ENCODE measurements at regions not wholly inside any gene's neighbourhood (a gene's known extent, or its start where the extent isn't known, plus 50 kb on each side); places are given as distances from the start of the nearest gene placed in this dataset.

GRCh38 chr2:5231287-5231686 lies 460.9 kb upstream of the SOX11 start:
- Histone ChIP-seq H3K4me3 (ENCODE audit: low read depth, low read length) (no peak overlapping the region), H3K36me3 (ENCODE audit: control insufficient read depth in 2 of 2, insufficient read depth in 1 of 2, low read length in 2 of 2) (no peaks in the 10 kb centered on the region), H3K4me1 (ENCODE audit: control insufficient read depth, insufficient read depth, low read length) (no peaks in the 10 kb centered on the region), H3K27ac (ENCODE audit: extremely low read depth, low read depth, low read length) (no peak overlapping the region), H3K9me3 (ENCODE audit: control insufficient read depth, insufficient read depth, low read depth, low read length) (no peaks in the 10 kb centered on the region)
- ChIA-PET POLR2A (no interaction called here), CTCF (interaction anchor here (0.7 kb wide), 1 partner anchor 25 kb away, joined by 3 read pairs; no protein-coding TSS in a partner anchor)
- TF ChIP-seq ZEB2 (tag by site-specific recombination; IDR thresholded peaks at IDR 0.05) (no peak), ZXDB (tag by site-specific recombination; IDR thresholded peaks at IDR 0.05) (no peak), MYNN (tag by site-specific recombination; IDR thresholded peaks at IDR 0.05; ENCODE audit: borderline replicate concordance) (no peak), ZSCAN30 (tag by site-specific recombination; IDR thresholded peaks at IDR 0.05) (no peak), ZNF302 (tag by site-specific recombination; IDR thresholded peaks at IDR 0.05; ENCODE audit: low read depth) (no peak)

GRCh38 chr2:5234563-5234962 lies 457.6 kb upstream of the SOX11 start:
- CTCF ChIA-PET: interaction anchor here (0.7 kb wide), 1 partner anchor 1417 kb away, joined by 3 read pairs; no protein-coding TSS in a partner anchor
- H3K4me1 ChIP-seq (ENCODE audit: control insufficient read depth, insufficient read depth, low read length): no peaks in the 10 kb centered on the region
- no peak overlapping the region for H3K4me3 ChIP-seq (ENCODE audit: low read depth, low read length)
- no peak overlapping the region for H3K27ac ChIP-seq (ENCODE audit: extremely low read depth, low read depth, low read length)
- POLR2A ChIA-PET: no interaction called here
- no peaks in the 10 kb centered on the region for H3K36me3 ChIP-seq (ENCODE audit: control insufficient read depth in 2 of 2, insufficient read depth in 1 of 2, low read length in 2 of 2)
- H3K9me3 ChIP-seq (ENCODE audit: control insufficient read depth, insufficient read depth, low read depth, low read length): no peaks in the 10 kb centered on the region
- TF ChIP-seq ZNF707 (tag by site-specific recombination; IDR thresholded peaks at IDR 0.05) (no peak), ZFP41 (tag by site-specific recombination; IDR thresholded peaks at IDR 0.05; ENCODE audit: borderline replicate concordance) (no peak)

- POLR2A ChIA-PET: no interaction called here
- Histone ChIP-seq H3K27ac (ENCODE audit: extremely low read depth, low read depth, low read length) (no peak overlapping the region), H3K4me1 (ENCODE audit: control insufficient read depth, insufficient read depth, low read length) (no peaks in the 10 kb centered on the region), H3K36me3 (ENCODE audit: control insufficient read depth in 2 of 2, insufficient read depth in 1 of 2, low read length in 2 of 2) (no peaks in the 10 kb centered on the region), H3K9me3 (ENCODE audit: control insufficient read depth, insufficient read depth, low read depth, low read length) (no peaks in the 10 kb centered on the region), H3K4me3 (ENCODE audit: low read depth, low read length) (no peak overlapping the region)
- CTCF ChIA-PET: interaction anchor here (0.7 kb wide), 2 partner anchors 483 to 688 kb away, joined by 3 read pairs; no protein-coding TSS in a partner anchor
- no peak for TF ChIP-seq ZFP37 (tag by site-specific recombination; IDR thresholded peaks at IDR 0.05)
- TF ChIP-seq YY2 (tag by site-specific recombination; IDR thresholded peaks at IDR 0.05): no peak
- TF ChIP-seq MZF1 (tag by site-specific recombination; IDR thresholded peaks at IDR 0.05; ENCODE audit: borderline replicate concordance): no peak
- no peak for TF ChIP-seq OSR2 (tag by site-specific recombination; IDR thresholded peaks at IDR 0.05)
- no peak for TF ChIP-seq ZNF449 (tag by site-specific recombination; IDR thresholded peaks at IDR 0.05)
- TF ChIP-seq ZNF548 (tag by site-specific recombination; IDR thresholded peaks at IDR 0.05): no peak
- TF ChIP-seq ZBTB1 (tag by site-specific recombination; IDR thresholded peaks at IDR 0.05): no peak
- no peak for TF ChIP-seq INSM2 (tag by site-specific recombination; IDR thresholded peaks at IDR 0.05)
- TF ChIP-seq ZNF624 (tag by site-specific recombination; IDR thresholded peaks at IDR 0.05): no peak
- no peak for TF ChIP-seq ELK4 (IDR thresholded peaks at IDR 0.05; ENCODE audit: borderline replicate concordance, low read depth, low read length)
- no peak for TF ChIP-seq ZNF211 (tag by site-specific recombination; IDR thresholded peaks at IDR 0.05; ENCODE audit: low read depth)
- TF ChIP-seq ZNF324 (tag by site-specific recombination; IDR thresholded peaks at IDR 0.05): no peak
- TF ChIP-seq ZNF391 (tag by site-specific recombination; IDR thresholded peaks at IDR 0.05; ENCODE audit: borderline replicate concordance, low read depth): no peak
- TF ChIP-seq ZNF639 (tag by site-specific recombination; IDR thresholded peaks at IDR 0.05): no peak
- TF ChIP-seq SP3 (tag by site-specific recombination; IDR thresholded peaks at IDR 0.05): no peak
- TF ChIP-seq ZNF768 (tag by site-specific recombination; IDR thresholded peaks at IDR 0.05): no peak
These were observed 456.5 kb upstream of the SOX11 start for GRCh38 chr2:5235701-5236100.
